ENCODE measurements at regions not wholly inside any gene's neighbourhood (a gene's known extent, or its start where the extent isn't known, plus 50 kb on each side); places are given as distances from the start of the nearest gene placed in this dataset.

GRCh38 chr5:92470770-92471169 is 1087.7 kb upstream of the ARRDC3 start:
- Histone ChIP-seq H3K4me3 (no peak overlapping the region), H3K36me3 (ENCODE audit: low read depth) (no peaks in the 10 kb centered on the region), H3K9me3 (peaks cover 6% of the 10 kb centered on the region), H3K4me1 (ENCODE audit: low read depth) (no peaks in the 10 kb centered on the region)
- intact Hi-C loops (cut with DNase I, micrococcal nuclease), result no loop called here
- TF ChIP-seq CTCF (IDR thresholded peaks at IDR 0.05), result no peak
- ATAC-seq (no peak), DNase-seq (no peak)

- no peak for ATAC-seq
- intact Hi-C loops (cut with DNase I, micrococcal nuclease), result no loop called here
- no peaks in the 10 kb centered on the region for H3K4me1 ChIP-seq (ENCODE audit: low read depth)
- DNase-seq, result no peak
- no peak overlapping the region for H3K4me3 ChIP-seq
- peaks cover 5% of the 10 kb centered on the region for H3K9me3 ChIP-seq
- TF ChIP-seq CTCF (IDR thresholded peaks at IDR 0.05), result no peak
- H3K36me3 ChIP-seq (ENCODE audit: low read depth), result no peaks in the 10 kb centered on the region
Observed at GRCh38 chr5:92468295-92468694, 1085.2 kb upstream of the ARRDC3 start.

- Histone ChIP-seq H3K4me3 (no peak overlapping the region), H3K9me3 (no peaks in the 10 kb centered on the region), H3K4me1 (ENCODE audit: low read depth) (no peaks in the 10 kb centered on the region), H3K36me3 (ENCODE audit: low read depth) (no peaks in the 10 kb centered on the region)
- no peak for TF ChIP-seq CTCF (IDR thresholded peaks at IDR 0.05)
- no peak for DNase-seq
- intact Hi-C loops (cut with DNase I, micrococcal nuclease), result no loop called here
- ATAC-seq, result no peak
Observed at GRCh38 chr5:92467695-92468094, 1084.6 kb upstream of the ARRDC3 start.

GRCh38 chr5:92460505-92460904 is 1077.4 kb upstream of the ARRDC3 start:
- ATAC-seq, result no peak
- no peak overlapping the region for H3K4me3 ChIP-seq
- intact Hi-C loops (cut with DNase I, micrococcal nuclease), result no loop called here
- H3K4me1 ChIP-seq (ENCODE audit: low read depth), result no peaks in the 10 kb centered on the region
- no peak for DNase-seq
- no peaks in the 10 kb centered on the region for H3K36me3 ChIP-seq (ENCODE audit: low read depth)
- no peak for TF ChIP-seq CTCF (IDR thresholded peaks at IDR 0.05)
- no peaks in the 10 kb centered on the region for H3K9me3 ChIP-seq

GRCh38 chr5:92459654-92460053 is 1076.5 kb upstream of the ARRDC3 start:
- DNase-seq (no peak), ATAC-seq (no peak)
- no peaks in the 10 kb centered on the region for H3K9me3 ChIP-seq
- H3K36me3 ChIP-seq (ENCODE audit: low read depth), result no peaks in the 10 kb centered on the region
- H3K4me1 ChIP-seq (ENCODE audit: low read depth), result no peaks in the 10 kb centered on the region
- no peak overlapping the region for H3K4me3 ChIP-seq
- intact Hi-C loops (cut with DNase I, micrococcal nuclease), result no loop called here
- TF ChIP-seq CTCF (IDR thresholded peaks at IDR 0.05), result no peak

- intact Hi-C loops (cut with DNase I, micrococcal nuclease), result no loop called here
- no peak for ATAC-seq
- Histone ChIP-seq H3K4me3 (no peak overlapping the region), H3K4me1 (ENCODE audit: low read depth) (no peaks in the 10 kb centered on the region), H3K9me3 (no peaks in the 10 kb centered on the region), H3K36me3 (ENCODE audit: low read depth) (no peaks in the 10 kb centered on the region)
- no peak for TF ChIP-seq CTCF (IDR thresholded peaks at IDR 0.05)
- DNase-seq, result no peak
Observed at GRCh38 chr5:92455011-92455410, 1071.9 kb upstream of the ARRDC3 start.

All from mucosa of descending colon (tissue), 3 donors.